ENCODE measurements at regions not wholly inside any gene's neighbourhood (a gene's known extent, or its start where the extent isn't known, plus 50 kb on each side); places are given as distances from the start of the nearest gene placed in this dataset.

DNA sequence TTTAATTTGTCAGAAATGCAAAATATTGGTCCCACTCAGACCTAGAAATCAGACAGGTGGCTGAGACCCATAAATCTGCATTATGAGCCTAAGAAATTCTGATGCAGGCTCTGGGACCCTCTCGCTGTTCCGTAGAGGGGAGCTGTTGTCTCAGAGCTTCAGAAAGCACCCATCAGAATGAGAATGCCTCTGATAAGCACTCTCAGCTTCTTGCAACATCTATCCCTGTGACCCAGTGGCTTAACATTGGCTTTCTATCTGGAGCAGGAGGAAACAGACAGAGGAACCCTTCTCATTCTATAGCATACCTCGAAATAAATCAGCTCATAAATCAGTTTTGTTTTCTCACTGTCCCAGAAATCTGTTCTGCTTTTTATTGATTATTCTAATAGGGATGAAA, 184.6 kb upstream of the SP4 start:
- Histone ChIP-seq H3K79me2 (ENCODE audit: low read length) (no peaks in the 10 kb centered on the region), H3K4me3 (ENCODE audit: low read length) (no peak overlapping the region), H3K36me3 (replicated peaks; ENCODE audit: insufficient read depth, low read length) (no peaks in the 10 kb centered on the region), H3K4me2 (ENCODE audit: low read depth, low read length) (no peak overlapping the region), H3F3A (ENCODE audit: insufficient read depth, low read length) (no peaks in the 10 kb centered on the region), H3K9ac (ENCODE audit: low read length) (no peak overlapping the region), H3K4me1 (ENCODE audit: low read length) (no peaks in the 10 kb centered on the region), H3K9me2 (replicated peaks; ENCODE audit: insufficient read depth, low read length) (no peaks in the 10 kb centered on the region), H3K27me3 (replicated peaks; ENCODE audit: insufficient read depth, low read length) (no peaks in the 10 kb centered on the region), H4K20me1 (ENCODE audit: insufficient read depth, low read length) (no peaks in the 10 kb centered on the region), H2AFZ (ENCODE audit: low read length) (no peak overlapping the region), H3K27ac (ENCODE audit: low read length) (no peak overlapping the region), H3K9me3 (replicated peaks; ENCODE audit: insufficient read depth, low read length) (no peaks in the 10 kb centered on the region)
- TF ChIP-seq EZH2phosphoT487 (IDR thresholded peaks at IDR 0.05; ENCODE audit: low read length) = no peak
- TF ChIP-seq, protein P1, sequence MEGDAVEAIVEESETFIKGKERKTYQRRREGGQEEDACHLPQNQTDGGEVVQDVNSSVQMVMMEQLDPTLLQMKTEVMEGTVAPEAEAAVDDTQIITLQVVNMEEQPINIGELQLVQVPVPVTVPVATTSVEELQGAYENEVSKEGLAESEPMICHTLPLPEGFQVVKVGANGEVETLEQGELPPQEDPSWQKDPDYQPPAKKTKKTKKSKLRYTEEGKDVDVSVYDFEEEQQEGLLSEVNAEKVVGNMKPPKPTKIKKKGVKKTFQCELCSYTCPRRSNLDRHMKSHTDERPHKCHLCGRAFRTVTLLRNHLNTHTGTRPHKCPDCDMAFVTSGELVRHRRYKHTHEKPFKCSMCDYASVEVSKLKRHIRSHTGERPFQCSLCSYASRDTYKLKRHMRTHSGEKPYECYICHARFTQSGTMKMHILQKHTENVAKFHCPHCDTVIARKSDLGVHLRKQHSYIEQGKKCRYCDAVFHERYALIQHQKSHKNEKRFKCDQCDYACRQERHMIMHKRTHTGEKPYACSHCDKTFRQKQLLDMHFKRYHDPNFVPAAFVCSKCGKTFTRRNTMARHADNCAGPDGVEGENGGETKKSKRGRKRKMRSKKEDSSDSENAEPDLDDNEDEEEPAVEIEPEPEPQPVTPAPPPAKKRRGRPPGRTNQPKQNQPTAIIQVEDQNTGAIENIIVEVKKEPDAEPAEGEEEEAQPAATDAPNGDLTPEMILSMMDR (IDR thresholded peaks at IDR 0.05; ENCODE audit: low read length) = no peak
- TF ChIP-seq EZH2 (optimal IDR thresholded peaks at IDR 0.05; ENCODE audit: low read depth, low read length) = no peak
- no peak for DNase-seq

GRCh38 chr7:21251151-21251800, 176.6 kb upstream of the SP4 start:
- H3K27me3 ChIP-seq (replicated peaks; ENCODE audit: insufficient read depth, low read length) = no peaks in the 10 kb centered on the region
- no peak for TF ChIP-seq EZH2phosphoT487 (IDR thresholded peaks at IDR 0.05; ENCODE audit: low read length)
- no peak for TF ChIP-seq EZH2 (optimal IDR thresholded peaks at IDR 0.05; ENCODE audit: low read depth, low read length)
- TF ChIP-seq, protein P1 (IDR thresholded peaks at IDR 0.05; ENCODE audit: low read length) = no peak
- no peaks in the 10 kb centered on the region for H3K9me3 ChIP-seq (replicated peaks; ENCODE audit: insufficient read depth, low read length)
- H3K36me3 ChIP-seq (replicated peaks; ENCODE audit: insufficient read depth, low read length) = no peaks in the 10 kb centered on the region
- H3K79me2 ChIP-seq (ENCODE audit: low read length) = no peaks in the 10 kb centered on the region
- no peak overlapping the region for H2AFZ ChIP-seq (ENCODE audit: low read length)
- no peak overlapping the region for H3K4me3 ChIP-seq (ENCODE audit: low read length)
- DNase-seq = no peak
- no peaks in the 10 kb centered on the region for H4K20me1 ChIP-seq (ENCODE audit: insufficient read depth, low read length)
- H3K9me2 ChIP-seq (replicated peaks; ENCODE audit: insufficient read depth, low read length) = no peaks in the 10 kb centered on the region
- no peak overlapping the region for H3K27ac ChIP-seq (ENCODE audit: low read length)
- H3K4me1 ChIP-seq (ENCODE audit: low read length) = no peaks in the 10 kb centered on the region
- H3K9ac ChIP-seq (ENCODE audit: low read length) = no peak overlapping the region
- no peaks in the 10 kb centered on the region for H3F3A ChIP-seq (ENCODE audit: insufficient read depth, low read length)
- no peak overlapping the region for H3K4me2 ChIP-seq (ENCODE audit: low read depth, low read length)

DNA sequence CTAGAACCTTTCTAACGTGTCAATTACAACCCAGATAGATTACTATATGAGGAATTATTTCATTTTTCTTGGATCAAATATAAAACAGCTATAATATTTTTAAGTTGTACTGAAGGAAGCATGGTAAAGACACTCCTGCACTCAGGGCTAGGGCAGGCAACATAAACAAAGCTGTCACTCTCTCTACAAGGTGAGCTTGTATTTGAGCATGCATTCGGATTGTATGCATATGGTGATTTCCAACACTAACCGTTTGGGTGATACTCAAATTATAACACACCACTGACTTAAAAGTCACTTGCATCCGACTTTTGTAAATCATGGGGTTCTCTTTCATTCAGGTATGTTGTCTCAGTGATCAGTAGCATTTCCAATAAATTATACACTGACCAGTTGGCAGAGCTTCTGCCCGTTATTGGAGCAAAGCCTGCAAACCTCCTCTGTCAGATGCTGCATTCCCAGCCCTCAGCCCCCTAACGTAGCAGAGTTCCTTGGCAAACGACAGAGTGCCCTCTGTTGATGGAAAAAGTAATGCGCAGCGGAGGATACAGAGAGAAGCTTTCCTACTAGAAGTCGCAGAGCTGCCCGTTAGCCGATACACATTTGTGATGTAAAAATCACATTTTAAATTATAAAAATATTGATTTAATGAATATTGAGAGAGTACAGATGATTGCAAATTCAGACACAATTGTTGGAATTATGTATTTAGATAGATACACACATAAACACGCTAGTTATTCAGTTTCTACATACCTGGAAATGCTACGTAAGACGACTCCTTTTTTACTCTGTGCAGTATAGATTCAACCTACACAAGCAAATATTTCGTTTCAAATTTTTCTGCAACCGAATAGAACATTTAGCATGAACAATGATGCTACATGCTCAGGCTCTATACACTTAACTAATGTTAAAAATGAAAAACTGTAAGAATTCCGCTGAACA, 173.9 kb upstream of the SP4 start:
- H2AFZ ChIP-seq (ENCODE audit: low read length) = no peak overlapping the region
- no peaks in the 10 kb centered on the region for H3K9me2 ChIP-seq (replicated peaks; ENCODE audit: insufficient read depth, low read length)
- no peaks in the 10 kb centered on the region for H3K36me3 ChIP-seq (replicated peaks; ENCODE audit: insufficient read depth, low read length)
- DNase-seq = peak; percentile 42
- H3K4me3 ChIP-seq (ENCODE audit: low read length) = no peak overlapping the region
- no peaks in the 10 kb centered on the region for H3F3A ChIP-seq (ENCODE audit: insufficient read depth, low read length)
- no peaks in the 10 kb centered on the region for H4K20me1 ChIP-seq (ENCODE audit: insufficient read depth, low read length)
- no peak overlapping the region for H3K27ac ChIP-seq (ENCODE audit: low read length)
- no peaks in the 10 kb centered on the region for H3K79me2 ChIP-seq (ENCODE audit: low read length)
- H3K9me3 ChIP-seq (replicated peaks; ENCODE audit: insufficient read depth, low read length) = no peaks in the 10 kb centered on the region
- no peaks in the 10 kb centered on the region for H3K4me1 ChIP-seq (ENCODE audit: low read length)
- no peak for TF ChIP-seq EZH2phosphoT487 (IDR thresholded peaks at IDR 0.05; ENCODE audit: low read length)
- TF ChIP-seq EZH2 (optimal IDR thresholded peaks at IDR 0.05; ENCODE audit: low read depth, low read length) = no peak
- TF ChIP-seq, protein P1 (IDR thresholded peaks at IDR 0.05; ENCODE audit: low read length) = peak; percentile 37
- H3K9ac ChIP-seq (ENCODE audit: low read length) = no peak overlapping the region
- H3K4me2 ChIP-seq (ENCODE audit: low read depth, low read length) = no peak overlapping the region
- H3K27me3 ChIP-seq (replicated peaks; ENCODE audit: insufficient read depth, low read length) = no peaks in the 10 kb centered on the region

Measured in MM.1S (cell line).